ENCODE measurements at regions not wholly inside any gene's neighbourhood (a gene's known extent, or its start where the extent isn't known, plus 50 kb on each side); places are given as distances from the start of the nearest gene placed in this dataset.
"Not testable (repeated sequence)": the region's sequence is repeated elsewhere in the genome, so short reads cannot be mapped to it uniquely, and the experiment has no call there.

DNA sequence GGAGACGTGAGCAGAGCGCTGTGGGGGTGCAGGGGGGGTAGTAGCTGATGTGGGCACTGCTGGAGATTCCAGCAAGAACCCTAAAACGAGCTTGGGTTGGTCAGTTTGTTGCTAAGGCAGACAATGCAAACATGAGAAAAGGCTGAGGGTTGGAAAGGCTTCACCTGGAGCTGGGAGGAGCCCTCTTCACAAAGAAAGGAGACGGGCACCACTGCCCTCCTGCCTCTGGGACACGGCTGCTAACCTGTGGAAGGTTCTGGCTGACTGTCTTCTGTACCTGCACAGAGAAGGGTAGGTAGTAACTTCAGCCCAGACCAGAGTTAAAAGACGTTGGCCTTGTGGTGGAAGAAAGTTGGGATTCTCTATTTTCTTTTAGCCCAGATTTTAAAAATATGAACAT, 108.7 kb downstream of the SUCLA2 start:
- Histone ChIP-seq H3K4me3 (no peak overlapping the region), H3K4me1 (ENCODE audit: low read depth) (no peaks in the 10 kb centered on the region), H3K36me3 (ENCODE audit: low read depth) (no peaks in the 10 kb centered on the region), H3K9me3 (no peaks in the 10 kb centered on the region)
- TF ChIP-seq, protein P1, sequence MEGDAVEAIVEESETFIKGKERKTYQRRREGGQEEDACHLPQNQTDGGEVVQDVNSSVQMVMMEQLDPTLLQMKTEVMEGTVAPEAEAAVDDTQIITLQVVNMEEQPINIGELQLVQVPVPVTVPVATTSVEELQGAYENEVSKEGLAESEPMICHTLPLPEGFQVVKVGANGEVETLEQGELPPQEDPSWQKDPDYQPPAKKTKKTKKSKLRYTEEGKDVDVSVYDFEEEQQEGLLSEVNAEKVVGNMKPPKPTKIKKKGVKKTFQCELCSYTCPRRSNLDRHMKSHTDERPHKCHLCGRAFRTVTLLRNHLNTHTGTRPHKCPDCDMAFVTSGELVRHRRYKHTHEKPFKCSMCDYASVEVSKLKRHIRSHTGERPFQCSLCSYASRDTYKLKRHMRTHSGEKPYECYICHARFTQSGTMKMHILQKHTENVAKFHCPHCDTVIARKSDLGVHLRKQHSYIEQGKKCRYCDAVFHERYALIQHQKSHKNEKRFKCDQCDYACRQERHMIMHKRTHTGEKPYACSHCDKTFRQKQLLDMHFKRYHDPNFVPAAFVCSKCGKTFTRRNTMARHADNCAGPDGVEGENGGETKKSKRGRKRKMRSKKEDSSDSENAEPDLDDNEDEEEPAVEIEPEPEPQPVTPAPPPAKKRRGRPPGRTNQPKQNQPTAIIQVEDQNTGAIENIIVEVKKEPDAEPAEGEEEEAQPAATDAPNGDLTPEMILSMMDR (IDR thresholded peaks at IDR 0.05): no peak
- intact Hi-C loops (cut with DNase I, micrococcal nuclease): no loop called here
- DNase-seq (no peak), ATAC-seq (no peak)

DNA sequence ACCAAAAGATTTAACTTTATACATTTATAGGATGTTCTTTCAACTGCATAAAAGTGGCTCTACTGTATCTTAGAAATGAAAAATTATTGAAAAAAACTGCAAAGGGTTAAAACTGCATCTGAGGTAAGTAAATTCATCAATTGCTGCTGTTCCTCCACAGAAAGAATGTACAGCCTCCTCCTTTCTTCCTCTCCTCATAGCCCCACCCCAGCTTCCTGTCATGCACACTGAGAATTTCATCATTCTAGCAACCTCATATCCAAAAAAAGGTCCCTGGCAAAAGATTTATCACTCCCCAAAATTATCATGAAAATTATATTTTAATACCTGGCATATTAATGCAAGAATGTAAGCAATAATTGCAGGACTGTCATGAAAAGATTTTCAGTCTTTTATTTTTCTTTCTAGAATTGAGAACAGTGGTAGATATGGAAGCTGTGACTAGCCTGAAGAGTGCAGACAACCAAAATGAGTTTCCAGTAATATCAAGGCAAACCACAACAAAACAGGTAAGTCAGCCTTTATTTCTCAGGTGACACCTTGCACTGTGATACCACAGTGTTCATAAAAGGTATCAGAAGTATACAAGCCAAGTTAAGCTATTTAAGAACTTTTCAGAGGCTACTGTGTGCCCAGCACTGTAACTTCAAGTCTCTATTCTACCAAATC, 110.8 kb downstream of the SUCLA2 start:
- Histone ChIP-seq H3K9me3 (no peaks in the 10 kb centered on the region), H3K4me3 (no peak overlapping the region), H3K36me3 (ENCODE audit: low read depth) (no peaks in the 10 kb centered on the region), H3K4me1 (ENCODE audit: low read depth) (no peaks in the 10 kb centered on the region)
- DNase-seq (no peak), ATAC-seq (no peak)
- intact Hi-C loops (cut with DNase I, micrococcal nuclease): no loop called here
- TF ChIP-seq, protein P1 (IDR thresholded peaks at IDR 0.05): no peak

DNA sequence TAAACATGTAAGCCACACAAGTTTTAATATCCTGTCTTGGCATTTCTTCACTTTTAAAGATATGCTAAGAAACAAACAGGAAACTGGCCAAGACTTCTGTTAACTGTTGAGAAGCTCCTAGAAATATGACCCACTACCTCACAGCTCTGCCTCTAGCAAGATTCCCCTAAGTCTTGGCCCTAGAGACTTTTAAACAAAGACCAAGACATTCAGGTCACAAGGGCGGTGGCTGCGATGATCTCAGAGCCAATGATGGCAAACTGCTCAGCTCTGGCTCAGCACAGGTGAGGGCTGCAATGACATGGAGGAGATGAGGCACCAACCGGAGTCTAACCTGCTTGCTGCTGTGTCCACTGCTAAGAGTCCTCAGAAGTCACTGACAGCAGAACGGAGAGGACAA, 114.8 kb downstream of the SUCLA2 start:
- intact Hi-C loops (cut with DNase I, micrococcal nuclease): no loop called here
- TF ChIP-seq, protein P1 (IDR thresholded peaks at IDR 0.05): no peak
- Histone ChIP-seq H3K9me3 (no peaks in the 10 kb centered on the region), H3K4me1 (ENCODE audit: low read depth) (no peaks in the 10 kb centered on the region), H3K4me3 (no peak overlapping the region), H3K36me3 (ENCODE audit: low read depth) (no peaks in the 10 kb centered on the region)
- ATAC-seq: no peak
- no peak for DNase-seq

DNA sequence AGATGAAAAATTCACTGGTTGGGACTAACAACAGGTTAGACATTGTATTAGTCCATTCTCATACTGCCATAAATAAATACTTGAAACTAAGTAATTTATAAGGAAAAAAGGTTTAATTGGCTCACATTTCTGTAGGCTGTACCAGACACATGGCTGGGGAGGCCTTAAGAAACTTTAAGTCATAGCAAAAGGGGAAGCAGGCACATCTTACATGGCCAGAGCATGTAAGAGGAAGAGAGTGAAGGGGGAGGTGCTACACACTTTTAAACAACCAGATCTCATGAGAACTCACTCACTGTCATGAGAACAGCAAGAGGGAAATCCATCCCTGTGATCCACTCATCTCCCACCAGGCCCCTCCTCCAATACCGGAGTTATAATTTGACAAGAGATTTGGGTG, 125.9 kb downstream of the SUCLA2 start:
- DNase-seq: no peak
- Histone ChIP-seq H3K4me3 (no peak overlapping the region), H3K4me1 (ENCODE audit: low read depth) (no peaks in the 10 kb centered on the region), H3K9me3 (peaks cover 16% of the 10 kb centered on the region), H3K36me3 (ENCODE audit: low read depth) (no peaks in the 10 kb centered on the region)
- no peak for ATAC-seq
- TF ChIP-seq, protein P1 (IDR thresholded peaks at IDR 0.05): no peak
- intact Hi-C loops (cut with DNase I, micrococcal nuclease): no loop called here

DNA sequence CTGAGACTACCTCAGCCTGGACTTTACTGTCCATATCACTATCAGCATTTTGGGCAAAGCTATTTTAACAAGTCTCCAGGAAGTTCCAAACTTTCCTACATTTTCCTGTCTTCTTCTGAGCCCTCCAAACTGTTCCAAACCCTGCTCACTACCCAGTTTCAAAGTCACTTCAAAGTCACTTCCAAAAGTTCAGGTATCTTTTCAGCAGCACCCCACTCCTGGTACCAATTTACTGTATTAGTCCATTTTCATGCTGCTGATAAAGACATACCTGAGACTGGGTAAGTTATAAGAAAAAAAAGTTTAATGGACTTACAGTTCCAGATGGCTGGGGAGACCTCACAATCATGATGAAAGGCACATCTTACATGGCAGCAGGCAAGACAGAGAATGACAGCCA, 127.1 kb downstream of the SUCLA2 start:
- ATAC-seq; H3K36me3 ChIP-seq (ENCODE audit: low read depth); intact Hi-C loops (cut with DNase I, micrococcal nuclease): not testable (repeated sequence)

DNA sequence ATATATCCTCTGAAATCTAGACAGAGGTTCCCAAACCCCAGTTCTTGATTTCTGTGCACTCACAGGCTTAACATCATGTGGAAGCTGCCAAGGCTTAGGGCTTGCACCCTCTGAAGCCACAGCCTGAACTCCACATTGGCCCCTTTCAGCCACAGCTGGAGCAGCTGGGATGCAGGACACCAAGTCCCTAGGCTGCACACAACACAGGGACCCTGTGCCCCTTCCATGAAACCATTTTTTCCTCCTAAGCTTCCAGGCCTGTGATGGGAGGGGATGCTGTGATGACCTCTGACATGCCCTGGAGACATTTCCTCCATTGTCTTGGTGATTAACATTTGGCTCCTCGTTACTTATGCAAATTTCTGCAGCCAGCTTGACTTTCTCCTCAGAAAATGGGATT, 127.8 kb downstream of the SUCLA2 start:
- H3K4me1 ChIP-seq (ENCODE audit: low read depth); intact Hi-C loops (cut with DNase I, micrococcal nuclease); DNase-seq: not testable (repeated sequence)

More for the DNA sequence above, 127.1 kb downstream of the SUCLA2 start:
- not testable (repeated sequence) for DNase-seq; H3K4me1 ChIP-seq (ENCODE audit: low read depth); H3K4me3 ChIP-seq
- H3K9me3 ChIP-seq: peaks cover 16% of the 10 kb centered on the region

DNA sequence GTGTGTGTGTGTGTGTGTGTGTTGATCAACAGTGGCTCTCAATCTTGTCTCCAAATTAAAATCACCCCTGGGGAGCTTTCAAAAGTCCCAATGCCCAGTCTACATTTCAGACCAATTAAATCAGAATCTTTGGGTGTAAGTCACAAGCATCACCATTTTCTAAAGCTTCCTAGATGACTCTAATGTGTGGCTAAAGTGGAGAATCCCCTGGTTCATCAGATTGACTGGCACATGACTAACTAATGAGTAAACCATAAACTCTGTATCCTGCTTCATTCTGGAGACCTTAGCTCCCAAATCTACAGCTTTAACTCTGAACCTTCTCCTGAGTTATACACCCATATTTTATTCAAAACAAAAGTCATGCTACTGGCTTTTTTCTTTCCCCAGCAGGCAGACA, 131.3 kb downstream of the SUCLA2 start:
- ATAC-seq (no peak), DNase-seq (no peak)
- Histone ChIP-seq H3K4me1 (ENCODE audit: low read depth) (no peaks in the 10 kb centered on the region), H3K4me3 (no peak overlapping the region), H3K36me3 (ENCODE audit: low read depth) (no peaks in the 10 kb centered on the region), H3K9me3 (peaks cover 16% of the 10 kb centered on the region)
- TF ChIP-seq, protein P1 (IDR thresholded peaks at IDR 0.05): no peak
- intact Hi-C loops (cut with DNase I, micrococcal nuclease): no loop called here

More for the DNA sequence above, 127.8 kb downstream of the SUCLA2 start:
- H3K4me3 ChIP-seq; ATAC-seq; H3K36me3 ChIP-seq (ENCODE audit: low read depth): not testable (repeated sequence)
- peaks cover 16% of the 10 kb centered on the region for H3K9me3 ChIP-seq
